BJ (cell line): ENCODE measurements at regions not wholly inside any gene's neighbourhood (a gene's known extent, or its start where the extent isn't known, plus 50 kb on each side); places are given as distances from the start of the nearest gene placed in this dataset.
"Not testable (repeated sequence)": the region's sequence is repeated elsewhere in the genome, so short reads cannot be mapped to it uniquely, and the experiment has no call there.

Experiments used
- CTCF ChIA-PET: fragments of 350-600 bp; formaldehyde crosslinking; extraction: SDS; loops from one replicate; lab custom pipeline; 2021; ENCODE audit warnings: antibody characterized with exemption, inconsistent platforms; lab: Yijun Ruan, JAX
- POLR2A ChIA-PET: fragments of 300-600 bp; sonication (Branson Sonifier 250); formaldehyde crosslinking; extraction: SDS; loops from one replicate; lab custom pipeline; 2021; ENCODE audit warnings: antibody characterized with exemption; lab: Charles Lee
- DNase-seq: peaks from one replicate; pipeline ENCODE4 v3.0.0-alpha.2; 2011; ENCODE audit warnings: low read depth
- H3K27me3 ChIP-seq: 2 replicates; pipeline ENCODE4 v1.6.0; 2011; ENCODE audit warnings: low read length; ENCODE audit not compliant: control insufficient read depth, insufficient read depth
- H3K36me3 ChIP-seq: 2 replicates; pipeline ENCODE4 v1.5.1; 2011; ENCODE audit warnings: low read length; ENCODE audit not compliant: control insufficient read depth, insufficient read depth
- H3K4me3 ChIP-seq: 2 replicates; pipeline ENCODE4 v1.5.1; 2011; ENCODE audit warnings: low read depth, mild to moderate bottlenecking, control low read depth, low read length
- TF ChIP-seq, protein P1 (sequence below): IDR thresholded peaks from 2 replicates; pipeline ENCODE4 v1.5.1; 2011; ENCODE audit warnings: low read depth, mild to moderate bottlenecking, control low read depth, inconsistent platforms, low read length, moderate library complexity; ENCODE audit not compliant: insufficient read depth

DNA sequence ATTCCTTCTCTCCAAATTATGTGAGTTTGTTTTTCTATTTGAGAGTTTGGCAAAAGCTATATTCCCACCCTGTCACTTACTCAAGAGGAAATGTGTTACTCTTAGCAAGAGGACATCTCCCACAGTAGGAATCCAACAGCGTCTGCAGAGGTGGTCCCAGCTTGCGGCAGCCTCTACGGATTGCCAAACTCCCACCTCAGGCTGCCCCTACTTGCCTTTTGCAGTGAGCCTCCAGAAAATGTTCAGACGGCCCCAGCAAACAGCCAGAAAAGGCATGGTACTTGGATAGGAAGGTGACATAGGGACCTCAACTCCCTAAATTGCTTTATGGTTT, 158.4 kb downstream of the SUCLG1 start:
- H3K36me3 ChIP-seq, result no peaks in the 10 kb centered on the region
- ChIA-PET CTCF (interaction anchor here (1.2 to 1.5 kb wide), 2 partner anchors 19 to 278 kb away, joined by 3 to 5 read pairs; no protein-coding TSS in a partner anchor), POLR2A (no interaction called here)
- H3K4me3 ChIP-seq, result no peak overlapping the region
- TF ChIP-seq, protein P1, sequence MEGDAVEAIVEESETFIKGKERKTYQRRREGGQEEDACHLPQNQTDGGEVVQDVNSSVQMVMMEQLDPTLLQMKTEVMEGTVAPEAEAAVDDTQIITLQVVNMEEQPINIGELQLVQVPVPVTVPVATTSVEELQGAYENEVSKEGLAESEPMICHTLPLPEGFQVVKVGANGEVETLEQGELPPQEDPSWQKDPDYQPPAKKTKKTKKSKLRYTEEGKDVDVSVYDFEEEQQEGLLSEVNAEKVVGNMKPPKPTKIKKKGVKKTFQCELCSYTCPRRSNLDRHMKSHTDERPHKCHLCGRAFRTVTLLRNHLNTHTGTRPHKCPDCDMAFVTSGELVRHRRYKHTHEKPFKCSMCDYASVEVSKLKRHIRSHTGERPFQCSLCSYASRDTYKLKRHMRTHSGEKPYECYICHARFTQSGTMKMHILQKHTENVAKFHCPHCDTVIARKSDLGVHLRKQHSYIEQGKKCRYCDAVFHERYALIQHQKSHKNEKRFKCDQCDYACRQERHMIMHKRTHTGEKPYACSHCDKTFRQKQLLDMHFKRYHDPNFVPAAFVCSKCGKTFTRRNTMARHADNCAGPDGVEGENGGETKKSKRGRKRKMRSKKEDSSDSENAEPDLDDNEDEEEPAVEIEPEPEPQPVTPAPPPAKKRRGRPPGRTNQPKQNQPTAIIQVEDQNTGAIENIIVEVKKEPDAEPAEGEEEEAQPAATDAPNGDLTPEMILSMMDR, result no peak
- no peaks in the 10 kb centered on the region for H3K27me3 ChIP-seq
- no peak for DNase-seq

DNA sequence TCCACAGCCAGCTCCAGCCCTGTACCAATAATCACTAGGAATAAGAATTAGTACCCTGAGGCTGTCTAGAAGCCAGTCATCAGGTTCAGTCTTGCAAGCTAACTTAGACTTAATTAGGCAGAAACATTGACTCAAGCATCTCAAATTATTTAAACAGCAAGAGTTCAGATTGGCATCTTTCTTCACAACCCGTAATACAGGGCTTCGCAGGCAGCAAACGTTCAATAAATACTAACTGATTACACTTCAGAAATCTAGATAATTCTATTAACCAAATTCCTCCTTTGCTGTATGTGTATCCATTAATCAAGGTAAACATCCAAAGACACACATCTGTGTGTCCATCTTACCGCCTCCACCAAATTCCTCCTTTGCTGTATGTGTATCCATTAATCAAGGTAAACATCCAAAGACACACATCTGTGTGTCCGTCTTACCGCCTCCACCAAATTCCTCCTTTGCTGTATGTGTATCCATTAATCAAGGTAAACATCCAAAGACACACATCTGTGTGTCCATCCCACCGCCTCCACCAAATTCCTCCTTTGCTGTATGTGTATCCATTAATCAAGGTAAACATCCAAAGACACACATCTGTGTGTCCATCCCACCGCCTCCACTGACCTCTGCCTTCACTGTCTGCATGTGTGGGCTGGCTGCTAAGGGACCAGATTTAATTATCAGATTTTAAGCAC, 158.9 kb downstream of the SUCLG1 start:
- H3K4me3 ChIP-seq, H3K27me3 ChIP-seq, POLR2A ChIA-PET, DNase-seq, H3K36me3 ChIP-seq: not testable (repeated sequence)
- CTCF ChIA-PET, result interaction anchor here (1.2 to 1.5 kb wide), 2 partner anchors 20 to 278 kb away, joined by 3 to 5 read pairs; no protein-coding TSS in a partner anchor

DNA sequence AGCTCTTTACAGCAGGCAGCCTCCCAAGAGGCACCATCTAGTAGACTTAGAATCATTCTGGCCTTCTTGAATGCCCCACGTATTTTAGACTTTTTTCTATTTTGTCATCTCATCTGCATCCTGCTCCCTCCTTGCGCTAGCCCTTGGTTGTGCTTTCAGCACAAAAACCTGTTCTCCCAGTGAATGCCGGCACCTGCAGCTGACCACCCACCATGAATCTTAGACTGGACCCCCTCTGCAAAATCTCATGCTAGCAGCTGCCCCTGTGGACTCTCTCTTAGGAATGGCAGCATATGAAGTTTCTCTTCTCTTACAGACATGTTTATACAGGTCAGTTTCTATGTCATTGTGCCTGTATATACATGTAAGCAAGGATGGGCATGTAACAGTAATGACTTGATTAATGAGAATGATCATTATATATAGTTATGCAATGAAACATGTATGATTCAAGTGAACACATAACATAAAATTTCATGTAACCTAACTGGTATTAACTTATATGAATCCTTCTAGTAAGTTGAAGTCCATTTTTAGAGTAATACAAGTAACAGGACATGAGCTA, 159.8 kb downstream of the SUCLG1 start:
- H3K27me3 ChIP-seq, result no peaks in the 10 kb centered on the region
- TF ChIP-seq, protein P1, result no peak
- no peak overlapping the region for H3K4me3 ChIP-seq
- ChIA-PET CTCF (interaction anchor here (0.7 to 1.5 kb wide), 3 partner anchors 14 to 277 kb away, joined by 3 to 5 read pairs (median 4); no protein-coding TSS in a partner anchor), POLR2A (no interaction called here)
- no peak for DNase-seq
- H3K36me3 ChIP-seq, result no peaks in the 10 kb centered on the region

DNA sequence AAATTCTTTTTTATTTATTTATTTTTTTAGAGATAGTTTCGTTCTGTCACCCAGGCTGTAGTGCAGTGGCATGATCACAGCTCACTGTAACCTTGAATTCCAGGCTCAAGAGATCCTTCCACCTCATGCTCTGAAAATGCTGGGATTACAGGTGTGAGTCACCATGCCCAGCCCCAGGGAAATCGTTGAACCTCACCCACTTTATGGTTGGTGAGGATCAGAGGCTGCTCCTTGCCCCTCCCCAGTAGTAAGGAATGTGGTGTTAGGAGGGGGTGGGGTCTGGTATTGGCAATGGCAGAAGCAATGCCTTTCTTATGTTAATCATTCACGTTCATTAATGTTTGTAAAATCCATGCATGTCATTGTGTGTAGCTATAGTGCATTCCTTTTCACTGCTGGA, 161.9 kb downstream of the SUCLG1 start:
- H3K27me3 ChIP-seq, result no peaks in the 10 kb centered on the region; the same call in 1 of the 2 replicates

DNA sequence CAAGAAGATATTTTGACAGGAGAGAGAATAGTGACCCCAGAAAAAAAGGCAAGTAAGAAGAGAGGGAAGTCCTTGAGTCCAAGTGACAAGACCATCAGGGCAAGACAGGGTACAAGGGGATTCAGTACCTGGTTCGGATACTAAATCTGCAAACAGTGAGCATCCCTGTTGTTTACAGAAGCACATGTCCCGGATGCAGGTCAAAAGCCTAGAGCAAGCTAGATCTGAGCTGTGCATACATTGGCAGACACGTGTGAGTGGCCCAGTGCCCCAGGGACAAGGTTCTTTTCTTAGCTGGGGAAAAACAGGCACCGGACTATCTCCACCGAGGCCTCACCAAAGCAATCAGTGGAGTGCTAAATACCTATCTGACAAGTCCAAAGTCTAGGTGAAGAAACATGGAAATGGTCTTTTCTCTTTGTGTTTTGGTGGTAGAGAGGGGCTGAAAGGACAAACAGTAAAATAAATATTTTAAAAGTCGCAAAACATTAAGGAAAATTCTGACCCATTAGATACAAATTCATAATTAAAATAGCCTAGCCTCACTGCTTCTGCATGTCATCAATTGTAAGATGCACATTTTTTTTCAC, 165.2 kb downstream of the SUCLG1 start:
- POLR2A ChIA-PET, result no interaction called here
- Histone ChIP-seq H3K27me3 (no peaks in the 10 kb centered on the region; the same call in 1 of the 2 replicates), H3K4me3 (no peak overlapping the region), H3K36me3 (no peaks in the 10 kb centered on the region)
- CTCF ChIA-PET, result no interaction called here
- TF ChIP-seq, protein P1, result no peak
- DNase-seq, result no peak

More for the DNA sequence above, 161.9 kb downstream of the SUCLG1 start:
- ChIA-PET POLR2A (no interaction called here), CTCF (interaction anchor here (1.2 kb wide), 1 partner anchor 17 kb away, joined by 6 read pairs; no protein-coding TSS in a partner anchor)
- TF ChIP-seq, protein P1, result no peak
- Histone ChIP-seq H3K4me3 (no peak overlapping the region), H3K36me3 (no peaks in the 10 kb centered on the region)
- no peak for DNase-seq
